ENCODE measurements at regions not wholly inside any gene's neighbourhood (a gene's known extent, or its start where the extent isn't known, plus 50 kb on each side); places are given as distances from the start of the nearest gene placed in this dataset.
"Not testable (repeated sequence)": the region's sequence is repeated elsewhere in the genome, so short reads cannot be mapped to it uniquely, and the experiment has no call there.

DNA sequence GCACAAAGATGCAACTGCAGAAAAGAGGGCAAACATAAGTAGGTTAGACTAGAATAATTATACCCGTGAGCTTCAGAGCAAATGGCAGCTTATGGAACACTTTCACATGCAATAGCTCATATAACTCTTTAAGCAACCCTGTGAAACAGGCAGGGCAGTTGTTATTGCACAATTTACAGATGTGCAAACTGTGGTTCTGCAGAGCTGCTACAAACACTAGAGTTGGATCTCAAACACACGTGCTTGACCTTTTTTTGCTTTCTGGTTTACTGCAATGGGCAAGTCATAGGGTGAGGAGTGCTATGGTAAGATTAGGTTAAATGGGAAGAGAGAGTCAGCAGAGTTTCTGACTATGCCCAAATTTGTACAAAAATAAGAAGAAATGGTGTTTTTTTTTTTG lies 610.8 kb downstream of the GATA3 start:
- Histone ChIP-seq H3K36me3 (ENCODE audit: insufficient read depth, low read length) (no peaks in the 10 kb centered on the region), H3K27me3 (ENCODE audit: insufficient read depth, low read length) (no peaks in the 10 kb centered on the region), H3K4me1 (ENCODE audit: insufficient read depth, low read length) (no peaks in the 10 kb centered on the region), H3K4me3 (ENCODE audit: low read length) (no peak overlapping the region), H3K9me3 (ENCODE audit: low read length) (no peaks in the 10 kb centered on the region), H2AFZ (ENCODE audit: low read depth, low read length) (no peak overlapping the region)

DNA sequence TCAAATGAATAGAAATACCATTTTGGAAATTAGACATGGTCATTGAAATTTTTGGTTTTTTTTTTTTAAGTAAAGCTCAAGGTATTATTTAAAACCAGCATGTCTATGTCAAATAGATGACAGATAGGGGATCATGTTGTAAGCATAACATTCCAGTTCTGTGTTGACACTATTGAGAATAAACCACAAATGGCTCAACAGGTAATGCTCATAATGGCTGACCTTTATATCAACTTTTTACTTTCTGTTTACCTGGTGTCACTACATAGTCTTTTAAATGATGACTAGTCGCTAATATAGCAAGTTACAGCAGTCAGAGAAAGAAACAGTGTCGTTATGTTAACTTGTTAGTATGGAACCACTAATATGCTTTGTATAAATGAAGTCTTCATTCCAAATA lies 616.0 kb downstream of the GATA3 start:
- no peak overlapping the region for H3K4me3 ChIP-seq (ENCODE audit: low read length)
- H3K36me3 ChIP-seq (ENCODE audit: insufficient read depth, low read length): no peaks in the 10 kb centered on the region
- H3K27me3 ChIP-seq (ENCODE audit: insufficient read depth, low read length): no peaks in the 10 kb centered on the region
- H3K4me1 ChIP-seq (ENCODE audit: insufficient read depth, low read length): no peaks in the 10 kb centered on the region
- H2AFZ ChIP-seq (ENCODE audit: low read depth, low read length): no peak overlapping the region
- no peaks in the 10 kb centered on the region for H3K9me3 ChIP-seq (ENCODE audit: low read length)

DNA sequence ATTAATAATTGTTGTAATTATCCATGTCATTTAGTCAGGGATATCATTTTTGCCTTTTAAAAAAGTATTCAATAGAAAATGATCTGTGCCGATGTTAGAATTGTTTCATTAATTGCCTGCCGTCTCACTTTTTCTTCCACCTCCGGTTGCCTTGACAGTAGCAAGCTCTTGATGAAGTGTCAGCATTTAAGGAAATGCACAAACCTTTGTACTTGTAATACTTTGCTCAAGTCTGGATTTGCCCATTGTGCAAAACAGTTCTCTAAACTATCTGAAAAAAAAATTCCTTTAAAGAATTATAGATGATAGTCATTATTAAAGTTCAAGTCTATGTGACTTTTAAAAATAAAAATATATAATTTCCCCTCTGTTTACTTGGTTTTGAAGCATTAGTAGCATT lies 619.7 kb downstream of the GATA3 start:
- H3K36me3 ChIP-seq (ENCODE audit: insufficient read depth, low read length): no peaks in the 10 kb centered on the region
- H3K9me3 ChIP-seq (ENCODE audit: low read length): no peaks in the 10 kb centered on the region
- no peak overlapping the region for H3K4me3 ChIP-seq (ENCODE audit: low read length)
- H3K27me3 ChIP-seq (ENCODE audit: insufficient read depth, low read length): no peaks in the 10 kb centered on the region
- no peaks in the 10 kb centered on the region for H3K4me1 ChIP-seq (ENCODE audit: insufficient read depth, low read length)
- no peak overlapping the region for H2AFZ ChIP-seq (ENCODE audit: low read depth, low read length)

DNA sequence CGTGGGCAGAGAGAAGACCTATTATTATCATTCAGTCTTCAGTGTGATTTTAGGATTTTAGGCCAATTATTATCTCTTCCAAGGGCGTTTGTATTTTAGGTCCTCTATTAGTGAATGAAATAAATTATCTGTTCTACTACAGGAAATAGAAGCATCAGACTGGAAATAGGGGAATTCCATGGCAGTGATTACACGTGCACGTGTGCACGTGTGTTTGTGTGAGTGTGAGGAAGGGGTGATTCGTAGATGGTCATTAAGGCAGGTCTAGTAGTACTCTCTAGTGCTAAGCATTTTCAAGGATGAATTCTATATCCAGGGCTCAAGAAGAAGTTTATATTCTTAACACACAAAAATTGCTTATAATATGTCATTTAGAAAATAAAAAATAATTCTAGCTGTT lies 623.2 kb downstream of the GATA3 start:
- H2AFZ ChIP-seq (ENCODE audit: low read depth, low read length): no peak overlapping the region
- no peaks in the 10 kb centered on the region for H3K27me3 ChIP-seq (ENCODE audit: insufficient read depth, low read length)
- no peak overlapping the region for H3K4me3 ChIP-seq (ENCODE audit: low read length)
- no peaks in the 10 kb centered on the region for H3K36me3 ChIP-seq (ENCODE audit: insufficient read depth, low read length)
- no peaks in the 10 kb centered on the region for H3K9me3 ChIP-seq (ENCODE audit: low read length)
- no peaks in the 10 kb centered on the region for H3K4me1 ChIP-seq (ENCODE audit: insufficient read depth, low read length)

DNA sequence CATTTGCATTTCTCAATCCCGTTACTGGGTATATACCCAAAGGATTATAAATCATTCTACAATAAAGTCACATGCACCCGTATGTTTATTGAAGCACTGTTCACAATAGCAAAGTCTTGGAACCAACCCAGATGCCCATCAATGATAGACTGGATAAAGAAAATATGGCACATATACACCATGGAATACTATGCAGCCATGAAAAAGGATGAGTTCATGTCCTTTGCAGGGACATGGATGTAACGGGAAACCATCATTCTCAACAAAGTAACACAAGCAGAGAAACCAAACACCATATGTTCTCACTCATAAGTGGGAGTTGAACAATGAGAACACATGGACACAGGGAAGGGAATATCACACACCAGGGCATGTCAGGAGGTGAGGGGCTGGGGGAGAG lies 630.4 kb downstream of the GATA3 start:
- H3K9me3 ChIP-seq (ENCODE audit: low read length); H3K27me3 ChIP-seq (ENCODE audit: insufficient read depth, low read length); H2AFZ ChIP-seq (ENCODE audit: low read depth, low read length); H3K36me3 ChIP-seq (ENCODE audit: insufficient read depth, low read length); H3K4me3 ChIP-seq (ENCODE audit: low read length); H3K4me1 ChIP-seq (ENCODE audit: insufficient read depth, low read length): not testable (repeated sequence)

DNA sequence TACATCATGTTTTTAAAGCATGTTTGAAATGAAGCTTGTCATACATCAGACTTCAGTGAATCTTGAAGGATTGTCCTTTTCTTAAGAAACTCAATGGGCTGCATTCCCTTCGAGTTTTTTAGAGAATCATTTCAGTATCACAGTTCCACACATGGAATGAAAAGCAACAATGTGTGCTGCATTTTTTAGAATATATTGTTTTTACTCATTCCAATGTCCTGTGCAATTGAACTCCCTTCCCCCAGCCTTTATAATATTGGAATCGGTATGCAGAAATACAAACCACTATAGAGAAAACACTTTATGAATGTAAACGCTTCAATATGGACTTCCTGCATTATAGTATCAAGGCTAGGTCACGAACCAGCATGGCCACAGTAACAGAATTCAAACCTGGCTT lies 634.4 kb downstream of the GATA3 start:
- H3K27me3 ChIP-seq (ENCODE audit: insufficient read depth, low read length): no peaks in the 10 kb centered on the region
- H3K4me1 ChIP-seq (ENCODE audit: insufficient read depth, low read length): no peaks in the 10 kb centered on the region
- no peaks in the 10 kb centered on the region for H3K9me3 ChIP-seq (ENCODE audit: low read length)
- no peak overlapping the region for H2AFZ ChIP-seq (ENCODE audit: low read depth, low read length)
- H3K4me3 ChIP-seq (ENCODE audit: low read length): no peak overlapping the region
- H3K36me3 ChIP-seq (ENCODE audit: insufficient read depth, low read length): no peaks in the 10 kb centered on the region

DNA sequence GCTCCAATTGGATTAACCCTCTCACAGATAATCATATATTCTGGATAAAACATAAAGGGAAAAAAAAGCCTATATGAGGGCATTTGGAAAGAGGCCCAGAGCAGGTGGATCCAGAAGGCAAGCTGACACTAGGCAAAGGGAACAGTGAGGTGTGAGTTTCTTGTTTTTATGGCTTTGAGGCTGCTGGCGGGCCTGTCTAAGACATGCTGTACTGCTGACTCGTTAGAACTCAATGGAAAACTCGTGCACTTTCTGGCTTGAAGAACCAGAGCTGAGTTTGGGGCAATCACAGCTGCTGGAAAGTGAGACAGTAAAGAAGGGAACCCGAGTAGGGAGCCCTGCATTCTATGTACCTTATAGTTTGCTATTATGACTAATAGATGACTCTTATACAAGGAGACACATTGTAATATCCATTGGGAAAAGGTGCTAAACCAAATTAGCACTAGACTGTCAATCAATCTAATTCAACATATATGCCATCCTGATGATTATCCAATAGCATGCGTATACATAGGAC lies 637.1 kb downstream of the GATA3 start:
- Histone ChIP-seq H3K9me3 (ENCODE audit: low read length) (no peaks in the 10 kb centered on the region), H3K4me3 (ENCODE audit: low read length) (no peak overlapping the region), H3K36me3 (ENCODE audit: insufficient read depth, low read length) (no peaks in the 10 kb centered on the region), H2AFZ (ENCODE audit: low read depth, low read length) (no peak overlapping the region), H3K27me3 (ENCODE audit: insufficient read depth, low read length) (no peaks in the 10 kb centered on the region), H3K4me1 (ENCODE audit: insufficient read depth, low read length) (no peaks in the 10 kb centered on the region)

DNA sequence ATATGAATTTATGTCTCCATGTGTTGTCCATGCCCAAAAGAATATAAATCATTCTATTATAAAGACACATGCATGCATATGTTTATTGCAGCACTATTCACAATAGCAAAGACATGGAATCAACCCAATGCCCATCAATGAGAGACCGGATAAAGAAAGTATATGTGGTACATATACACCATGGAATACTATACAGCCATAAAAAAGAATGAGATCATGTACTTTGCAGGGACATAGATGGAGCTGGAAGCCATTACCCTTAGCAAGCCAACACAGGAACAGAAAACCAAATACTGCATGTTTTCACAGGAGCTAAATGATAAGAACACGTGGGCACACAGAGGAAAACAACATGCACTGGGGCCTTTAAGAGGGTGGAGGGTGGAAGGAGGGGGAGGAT lies 639.1 kb downstream of the GATA3 start:
- not testable (repeated sequence) for H2AFZ ChIP-seq (ENCODE audit: low read depth, low read length); H3K4me1 ChIP-seq (ENCODE audit: insufficient read depth, low read length); H3K9me3 ChIP-seq (ENCODE audit: low read length); H3K4me3 ChIP-seq (ENCODE audit: low read length); H3K27me3 ChIP-seq (ENCODE audit: insufficient read depth, low read length); H3K36me3 ChIP-seq (ENCODE audit: insufficient read depth, low read length)

DNA sequence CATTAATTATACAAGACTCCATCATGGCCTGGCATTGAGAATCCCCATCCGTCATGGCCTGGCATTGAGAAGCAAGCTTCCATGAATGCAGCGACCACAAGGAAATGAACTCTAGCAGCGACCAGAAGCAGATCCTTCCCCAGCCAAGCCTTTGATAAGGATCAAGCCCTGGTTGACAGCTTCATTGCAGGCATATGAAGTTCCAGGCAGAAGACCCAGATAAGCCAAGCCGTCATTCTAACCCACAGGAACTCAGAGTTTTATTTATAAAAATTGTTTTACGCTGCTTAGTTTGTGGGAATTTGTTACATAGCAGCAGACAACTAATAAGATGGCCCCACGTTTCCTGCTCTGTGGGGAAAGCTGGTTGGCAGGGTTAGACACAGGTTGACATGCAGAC lies 642.3 kb downstream of the GATA3 start:
- Histone ChIP-seq H3K27me3 (ENCODE audit: insufficient read depth, low read length) (no peaks in the 10 kb centered on the region), H3K4me1 (ENCODE audit: insufficient read depth, low read length) (no peaks in the 10 kb centered on the region), H3K9me3 (ENCODE audit: low read length) (no peaks in the 10 kb centered on the region), H3K36me3 (ENCODE audit: insufficient read depth, low read length) (no peaks in the 10 kb centered on the region), H2AFZ (ENCODE audit: low read depth, low read length) (no peak overlapping the region), H3K4me3 (ENCODE audit: low read length) (no peak overlapping the region)

DNA sequence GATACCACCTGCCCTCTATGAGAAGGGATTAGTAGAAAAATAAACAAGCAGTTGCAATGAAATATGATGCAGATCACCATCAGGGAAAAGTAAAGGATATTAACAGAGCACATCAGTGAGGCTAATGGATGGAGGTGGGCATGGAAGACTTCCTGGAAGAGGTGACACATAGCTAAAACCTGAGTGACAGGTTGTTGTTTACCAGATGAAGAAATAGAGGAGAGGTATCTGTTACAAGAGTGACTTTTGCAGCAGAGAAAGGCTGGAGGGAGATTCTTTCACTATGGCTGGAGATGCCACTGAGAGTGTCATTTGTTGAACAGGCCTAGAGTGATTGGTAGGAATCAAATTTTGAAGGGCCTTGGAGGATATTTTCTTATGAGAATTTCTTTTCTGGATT lies 646.2 kb downstream of the GATA3 start:
- Histone ChIP-seq H3K36me3 (ENCODE audit: insufficient read depth, low read length) (no peaks in the 10 kb centered on the region), H3K27me3 (ENCODE audit: insufficient read depth, low read length) (no peaks in the 10 kb centered on the region), H3K4me1 (ENCODE audit: insufficient read depth, low read length) (no peaks in the 10 kb centered on the region), H3K9me3 (ENCODE audit: low read length) (no peaks in the 10 kb centered on the region), H2AFZ (ENCODE audit: low read depth, low read length) (no peak overlapping the region), H3K4me3 (ENCODE audit: low read length) (no peak overlapping the region)

DNA sequence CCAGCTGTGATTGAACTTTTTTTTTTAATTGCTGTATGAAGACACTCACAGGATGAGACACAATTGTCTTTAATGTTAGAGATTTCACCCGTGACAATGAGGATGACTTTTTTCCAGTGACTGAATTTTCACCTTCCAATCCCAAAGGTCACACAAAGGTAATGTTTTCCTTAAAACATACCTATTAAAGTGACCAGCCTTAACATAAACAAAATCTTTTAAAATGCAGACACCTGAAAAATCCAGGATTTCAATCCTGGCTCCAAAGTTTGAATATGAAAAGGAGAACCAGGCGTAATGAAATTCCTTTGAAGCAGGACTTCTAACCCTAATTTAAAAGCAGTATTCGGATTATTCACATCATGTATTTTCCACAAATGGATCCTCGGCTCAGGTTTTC lies 647.7 kb downstream of the GATA3 start:
- H2AFZ ChIP-seq (ENCODE audit: low read depth, low read length): no peak overlapping the region
- no peaks in the 10 kb centered on the region for H3K36me3 ChIP-seq (ENCODE audit: insufficient read depth, low read length)
- H3K9me3 ChIP-seq (ENCODE audit: low read length): no peaks in the 10 kb centered on the region
- H3K4me1 ChIP-seq (ENCODE audit: insufficient read depth, low read length): no peaks in the 10 kb centered on the region
- H3K4me3 ChIP-seq (ENCODE audit: low read length): no peak overlapping the region
- no peaks in the 10 kb centered on the region for H3K27me3 ChIP-seq (ENCODE audit: insufficient read depth, low read length)

DNA sequence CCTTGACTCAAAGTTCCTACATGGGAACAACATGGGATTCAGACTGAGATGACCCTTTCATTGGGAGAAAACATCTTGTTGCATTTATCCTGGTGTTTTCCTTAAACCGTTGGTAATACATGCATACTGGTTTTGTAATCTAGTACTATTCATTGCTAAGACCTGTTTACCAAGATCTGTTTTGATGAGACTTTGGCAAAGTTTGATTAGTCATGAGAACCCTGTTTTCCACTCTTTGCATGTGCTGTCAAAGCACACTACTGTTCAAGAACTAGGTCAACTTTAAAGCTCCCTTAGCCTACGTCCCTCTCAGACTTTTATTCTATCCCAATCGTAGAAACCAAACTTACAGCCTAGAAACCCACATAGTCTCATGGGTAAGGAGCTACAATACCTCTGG lies 650.9 kb downstream of the GATA3 start:
- H3K27me3 ChIP-seq (ENCODE audit: insufficient read depth, low read length): no peaks in the 10 kb centered on the region
- H3K4me3 ChIP-seq (ENCODE audit: low read length): no peak overlapping the region
- H3K36me3 ChIP-seq (ENCODE audit: insufficient read depth, low read length): no peaks in the 10 kb centered on the region
- H2AFZ ChIP-seq (ENCODE audit: low read depth, low read length): no peak overlapping the region
- H3K9me3 ChIP-seq (ENCODE audit: low read length): no peaks in the 10 kb centered on the region
- no peaks in the 10 kb centered on the region for H3K4me1 ChIP-seq (ENCODE audit: insufficient read depth, low read length)

DNA sequence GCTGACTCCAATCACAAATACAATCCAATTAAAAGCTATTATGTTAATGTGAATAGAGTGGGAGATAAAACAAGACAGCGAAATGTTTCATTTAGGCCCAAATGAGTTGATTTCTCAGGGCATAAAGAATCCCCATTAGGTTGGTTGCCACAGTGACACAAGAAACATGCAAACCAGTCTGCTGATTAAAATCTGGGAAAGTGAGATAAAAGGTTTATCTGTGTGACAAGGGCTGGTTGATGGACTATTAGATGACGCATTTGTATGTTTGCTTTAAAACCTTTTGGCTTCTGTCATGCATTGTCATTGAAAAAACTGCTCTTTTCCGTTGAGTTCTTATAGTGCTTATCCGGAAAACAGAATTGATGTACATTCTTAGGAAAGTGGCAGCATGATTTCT lies 658.2 kb downstream of the GATA3 start:
- Histone ChIP-seq H2AFZ (ENCODE audit: low read depth, low read length) (peak overlapping the region; percentile 26), H3K27me3 (ENCODE audit: insufficient read depth, low read length) (no peaks in the 10 kb centered on the region), H3K9me3 (ENCODE audit: low read length) (no peaks in the 10 kb centered on the region), H3K4me3 (ENCODE audit: low read length) (no peak overlapping the region), H3K36me3 (ENCODE audit: insufficient read depth, low read length) (no peaks in the 10 kb centered on the region), H3K4me1 (ENCODE audit: insufficient read depth, low read length) (no peaks in the 10 kb centered on the region)

DNA sequence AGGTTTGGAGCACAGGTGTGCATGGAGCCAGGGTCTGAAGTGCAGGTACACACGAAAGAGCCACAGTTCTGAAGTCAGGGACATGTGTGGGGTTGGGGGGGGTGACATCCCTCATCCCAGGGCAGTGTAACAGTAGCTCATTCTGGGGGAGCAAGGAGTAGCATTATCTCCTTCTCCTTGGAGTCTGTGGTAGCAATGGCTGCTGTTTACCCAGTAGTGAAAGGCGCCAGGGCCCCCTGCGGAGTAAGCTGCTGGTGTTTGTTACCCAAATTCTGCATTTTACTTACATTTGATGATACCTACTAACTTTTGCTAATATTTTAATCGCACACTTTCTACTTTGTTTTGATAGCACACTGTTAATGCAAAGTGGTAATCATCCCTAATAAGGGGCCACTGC lies 665.5 kb downstream of the GATA3 start:
- H3K36me3 ChIP-seq (ENCODE audit: insufficient read depth, low read length): no peaks in the 10 kb centered on the region

More for the DNA sequence above, 665.5 kb downstream of the GATA3 start:
- H3K9me3 ChIP-seq (ENCODE audit: low read length): no peaks in the 10 kb centered on the region
- no peaks in the 10 kb centered on the region for H3K4me1 ChIP-seq (ENCODE audit: insufficient read depth, low read length)
- H3K27me3 ChIP-seq (ENCODE audit: insufficient read depth, low read length): no peaks in the 10 kb centered on the region
- H2AFZ ChIP-seq (ENCODE audit: low read depth, low read length): no peak overlapping the region
- no peak overlapping the region for H3K4me3 ChIP-seq (ENCODE audit: low read length)

All from neuron (in vitro differentiated cells).